Mucosa of rectum (tissue), 2 donors: ENCODE measurements at regions not wholly inside any gene's neighbourhood (a gene's known extent, or its start where the extent isn't known, plus 50 kb on each side); places are given as distances from the start of the nearest gene placed in this dataset.
"Not testable (repeated sequence)": the region's sequence is repeated elsewhere in the genome, so short reads cannot be mapped to it uniquely, and the experiment has no call there.

Experiments used
- H3K27ac ChIP-seq, 2 donors: one replicate each; pipeline ENCODE4 v1.7.0; 2013; ENCODE audit warnings: inconsistent platforms in 2 of 2, low read depth in 2 of 2, low read length in 2 of 2
- H3K27me3 ChIP-seq, 2 donors: one replicate each; pipeline ENCODE4 v1.7.0; 2013; ENCODE audit warnings: low read length in 2 of 2; ENCODE audit not compliant: control insufficient read depth in 2 of 2, insufficient read depth in 2 of 2
- H3K36me3 ChIP-seq, 2 donors: one replicate each; pipeline ENCODE4 v1.7.0; 2013; ENCODE audit warnings: low read length in 2 of 2; ENCODE audit not compliant: control insufficient read depth in 2 of 2, insufficient read depth in 2 of 2
- H3K4me1 ChIP-seq, 2 donors: one replicate each; pipeline ENCODE4 v1.7.0; 2013; ENCODE audit warnings: low read length in 2 of 2, mild to moderate bottlenecking in 1 of 2; ENCODE audit not compliant: control insufficient read depth in 2 of 2, insufficient read depth in 2 of 2
- H3K4me3 ChIP-seq, 2 donors: one replicate each; pipeline ENCODE4 v1.7.0; 2013; ENCODE audit warnings: low read length in 2 of 2
- H3K9ac ChIP-seq, 2 donors: one replicate each; pipeline ENCODE4 v1.7.0; 2013; ENCODE audit warnings: low read length in 2 of 2, low read depth in 1 of 2, mild to moderate bottlenecking in 1 of 2
- H3K9me3 ChIP-seq, 2 donors: one replicate each; pipeline ENCODE4 v1.7.0; 2013; ENCODE audit warnings: low read length in 2 of 2; ENCODE audit not compliant: control insufficient read depth in 2 of 2
- donor health status: healthy.
- donor health status: Normal muscosa, but diverticular disease.

DNA sequence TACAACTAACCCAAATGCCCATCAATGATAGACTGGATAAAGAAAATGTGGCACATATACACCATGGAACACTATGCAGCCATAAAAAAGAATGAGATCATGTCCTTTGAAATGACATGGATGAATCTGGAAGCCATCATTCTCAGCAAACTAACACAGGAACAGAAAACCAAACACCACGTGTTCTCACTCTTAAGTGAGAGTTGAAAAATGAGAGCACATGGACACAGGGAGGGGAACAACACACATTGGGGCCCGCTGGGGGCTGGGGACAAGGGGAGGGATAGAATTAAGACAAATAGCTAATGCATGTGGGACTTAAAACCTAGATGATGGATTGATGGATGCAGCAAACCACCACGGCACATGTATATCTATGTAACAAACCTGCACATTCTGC lies 764.7 kb upstream of the STXBP6 start:
- H3K4me1 ChIP-seq, H3K27me3 ChIP-seq, H3K9ac ChIP-seq, H3K27ac ChIP-seq, H3K36me3 ChIP-seq, H3K9me3 ChIP-seq, H3K4me3 ChIP-seq: not testable (repeated sequence)

DNA sequence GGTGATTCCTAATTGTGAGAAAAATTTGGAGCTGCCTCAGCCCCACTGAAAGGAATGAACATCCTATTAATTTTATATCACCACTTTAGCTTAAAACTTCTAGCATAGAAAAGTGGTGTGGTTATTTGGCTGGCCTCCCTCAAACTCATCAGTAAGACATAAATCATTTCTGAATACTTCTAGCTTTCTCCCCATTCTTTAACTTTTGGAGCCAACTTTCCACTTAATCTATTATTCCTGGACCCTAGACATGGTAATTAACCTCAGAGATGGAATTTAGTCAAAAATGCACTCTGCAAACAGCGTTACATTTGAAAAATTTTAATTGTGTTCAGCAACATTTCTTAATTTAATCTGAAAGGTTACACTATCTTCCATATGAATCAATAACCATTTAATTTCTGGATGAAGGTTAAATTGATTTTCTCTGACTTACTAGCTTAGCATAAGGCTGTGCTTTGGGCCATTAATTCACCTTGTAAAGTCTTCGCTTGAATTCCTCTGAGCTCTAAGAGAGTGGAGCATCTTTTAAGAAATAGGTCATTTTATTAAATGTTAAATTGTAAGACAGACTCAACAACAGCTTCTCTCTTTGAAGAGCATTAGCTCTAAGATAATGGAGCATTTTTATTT lies 753.6 kb upstream of the STXBP6 start:
- Histone ChIP-seq H3K9ac (no peak overlapping the region), H3K9me3 (no peaks in the 10 kb centered on the region), H3K36me3 (no peaks in the 10 kb centered on the region), H3K4me3 (no peak overlapping the region), H3K4me1 (no peaks in the 10 kb centered on the region), H3K27me3 (no peaks in the 10 kb centered on the region), H3K27ac (no peak overlapping the region)

DNA sequence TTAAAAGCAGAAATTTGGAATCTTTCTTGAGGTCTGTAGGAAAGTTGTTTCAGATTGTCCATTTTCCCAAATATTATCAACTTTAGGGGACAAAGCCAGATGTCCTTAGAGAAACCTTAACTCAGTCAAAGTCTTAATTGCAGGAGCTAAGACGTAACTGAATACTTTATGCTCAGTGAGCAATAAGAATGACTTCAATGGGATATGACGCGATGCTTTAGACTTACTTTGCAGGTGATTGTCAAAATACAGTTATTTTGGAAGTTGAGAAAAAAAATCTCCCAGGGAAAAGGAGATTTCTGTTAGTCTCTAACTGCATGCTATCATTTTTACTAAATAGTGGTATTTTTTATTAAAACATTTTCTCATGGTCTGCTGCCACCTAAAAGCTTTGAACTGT lies 750.9 kb upstream of the STXBP6 start:
- Histone ChIP-seq H3K27me3 (no peaks in the 10 kb centered on the region), H3K9ac (no peak overlapping the region), H3K4me3 (no peak overlapping the region), H3K4me1 (no peaks in the 10 kb centered on the region), H3K27ac (no peak overlapping the region), H3K9me3 (no peaks in the 10 kb centered on the region), H3K36me3 (no peaks in the 10 kb centered on the region)

DNA sequence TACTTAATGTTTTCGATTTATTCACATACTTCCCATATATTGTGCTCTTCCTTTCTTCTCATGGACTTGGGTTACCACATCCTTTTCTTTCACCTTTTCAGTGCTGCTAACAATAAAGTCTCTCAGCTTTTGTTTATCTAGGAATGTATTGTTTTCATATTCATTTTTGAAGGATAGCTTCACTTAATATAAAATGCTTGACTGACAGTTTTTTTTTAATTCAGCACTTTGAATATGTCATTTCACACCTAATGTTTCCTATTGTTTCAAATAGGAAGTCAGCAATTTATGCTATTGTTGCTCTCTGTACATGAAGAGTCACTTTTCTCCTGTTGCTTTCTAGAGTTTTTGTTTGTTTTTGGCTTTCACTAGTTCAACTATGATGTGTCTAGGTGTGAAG lies 738.3 kb upstream of the STXBP6 start:
- Histone ChIP-seq H3K27me3 (no peaks in the 10 kb centered on the region), H3K4me3 (no peak overlapping the region), H3K4me1 (no peaks in the 10 kb centered on the region), H3K36me3 (no peaks in the 10 kb centered on the region), H3K9ac (no peak overlapping the region), H3K9me3 (no peaks in the 10 kb centered on the region), H3K27ac (no peak overlapping the region)

DNA sequence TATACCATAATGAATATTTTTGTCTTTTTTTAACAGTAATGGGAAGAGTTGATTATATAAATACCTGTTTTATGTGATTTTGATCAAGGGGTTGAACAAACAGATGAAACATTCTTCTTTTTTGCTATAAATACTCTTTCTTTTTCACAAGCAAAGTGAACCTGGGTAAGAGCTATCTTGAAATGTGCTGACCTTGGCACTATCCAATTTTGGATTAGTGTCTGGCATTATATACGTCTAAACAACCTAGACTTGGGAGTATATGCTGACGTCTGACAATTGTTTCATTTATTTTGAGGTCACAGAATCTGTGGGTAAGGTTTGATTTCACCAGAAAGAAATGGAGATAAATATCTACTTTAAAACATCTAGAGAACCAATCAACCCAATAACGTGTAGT lies 716.0 kb upstream of the STXBP6 start:
- Histone ChIP-seq H3K27ac (no peak overlapping the region), H3K4me3 (no peak overlapping the region), H3K4me1 (no peaks in the 10 kb centered on the region), H3K36me3 (no peaks in the 10 kb centered on the region), H3K9me3 (no peaks in the 10 kb centered on the region), H3K27me3 (no peaks in the 10 kb centered on the region), H3K9ac (no peak overlapping the region)

DNA sequence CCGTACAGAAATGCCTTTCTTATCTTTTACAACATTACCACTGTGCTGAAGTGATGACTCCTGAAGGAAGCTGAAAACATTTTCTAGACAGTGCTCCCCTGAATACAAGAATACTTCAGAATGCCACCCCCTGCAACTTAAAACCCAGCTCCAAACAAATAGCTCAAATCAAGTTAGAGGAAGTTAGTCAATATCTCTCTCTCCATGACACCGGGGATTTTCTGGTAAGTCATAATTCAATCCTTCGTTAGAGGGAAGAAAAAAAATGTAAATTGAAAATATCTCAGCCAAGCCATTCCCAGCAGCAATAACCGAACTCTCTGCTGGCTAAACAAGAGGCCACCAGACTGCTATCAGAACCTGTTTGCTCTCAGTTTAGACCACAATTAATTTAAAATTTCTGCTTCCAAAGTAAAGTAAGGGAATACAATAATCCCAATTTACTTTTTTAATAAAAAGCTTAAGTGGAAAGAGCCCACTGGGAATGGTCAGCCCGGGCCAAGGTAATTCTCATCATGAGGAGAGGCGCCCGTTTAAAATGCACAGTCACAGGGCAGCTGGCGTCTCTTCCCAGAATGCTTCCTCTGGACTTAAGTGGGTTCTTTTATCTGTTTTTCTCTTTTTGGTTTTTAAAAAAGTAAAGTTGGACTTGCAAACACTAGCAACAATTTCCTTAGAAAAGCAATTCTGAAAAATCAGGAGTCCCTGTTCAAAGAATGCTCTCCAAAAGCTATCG lies 710.1 kb upstream of the STXBP6 start:
- Histone ChIP-seq H3K36me3 (no peaks in the 10 kb centered on the region), H3K9me3 (no peaks in the 10 kb centered on the region), H3K27me3 (no peaks in the 10 kb centered on the region), H3K27ac (no peak overlapping the region), H3K4me1 (no peaks in the 10 kb centered on the region), H3K9ac (no peak overlapping the region), H3K4me3 (no peak overlapping the region)

DNA sequence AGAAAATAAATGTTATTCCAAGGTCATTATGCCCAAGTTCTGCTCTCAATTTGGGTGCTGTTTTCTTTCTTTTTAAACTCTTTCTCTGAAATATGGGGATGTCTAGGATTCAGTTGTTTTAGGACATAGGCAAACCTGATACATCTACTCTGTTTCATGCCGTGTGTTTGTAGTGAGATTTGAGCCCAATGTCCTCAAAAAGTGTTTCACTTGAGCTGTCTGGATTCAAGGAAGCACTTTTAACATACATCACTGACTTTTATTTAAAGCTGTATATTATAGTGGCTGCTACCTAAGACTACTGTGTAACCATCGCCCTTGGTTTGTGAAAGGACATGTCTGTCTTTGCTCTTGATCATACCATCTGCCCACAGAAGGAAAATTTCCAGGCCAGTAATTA lies 709.3 kb upstream of the STXBP6 start:
- Histone ChIP-seq H3K27me3 (no peaks in the 10 kb centered on the region), H3K9me3 (no peaks in the 10 kb centered on the region), H3K27ac (no peak overlapping the region), H3K4me3 (no peak overlapping the region), H3K9ac (no peak overlapping the region), H3K36me3 (no peaks in the 10 kb centered on the region), H3K4me1 (no peaks in the 10 kb centered on the region)

DNA sequence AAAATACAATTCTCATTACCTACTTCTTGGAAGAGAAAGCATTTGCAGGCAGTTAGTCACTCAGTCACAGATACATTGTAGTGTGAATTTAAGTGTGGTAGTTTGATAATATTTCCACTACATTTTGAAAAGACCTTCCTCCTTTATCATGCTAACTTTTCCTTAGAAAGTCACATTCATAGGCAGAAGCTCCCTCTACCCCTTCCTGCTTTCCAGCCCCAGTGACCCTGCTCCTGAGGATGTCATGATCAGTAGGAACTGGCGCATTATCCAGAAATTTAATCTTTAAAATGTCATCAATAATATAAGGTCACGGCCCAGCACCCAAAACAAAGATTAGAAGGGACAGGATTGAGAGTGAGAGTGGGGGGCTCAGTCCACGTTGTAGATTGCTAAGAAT lies 707.4 kb upstream of the STXBP6 start:
- no peak overlapping the region for H3K9ac ChIP-seq
- no peak overlapping the region for H3K27ac ChIP-seq
- H3K4me1 ChIP-seq: no peaks in the 10 kb centered on the region
- H3K9me3 ChIP-seq: peaks cover 0 to 1% of the 10 kb centered on the region in 2 donors
- no peak overlapping the region for H3K4me3 ChIP-seq
- H3K36me3 ChIP-seq: no peaks in the 10 kb centered on the region
- no peaks in the 10 kb centered on the region for H3K27me3 ChIP-seq

DNA sequence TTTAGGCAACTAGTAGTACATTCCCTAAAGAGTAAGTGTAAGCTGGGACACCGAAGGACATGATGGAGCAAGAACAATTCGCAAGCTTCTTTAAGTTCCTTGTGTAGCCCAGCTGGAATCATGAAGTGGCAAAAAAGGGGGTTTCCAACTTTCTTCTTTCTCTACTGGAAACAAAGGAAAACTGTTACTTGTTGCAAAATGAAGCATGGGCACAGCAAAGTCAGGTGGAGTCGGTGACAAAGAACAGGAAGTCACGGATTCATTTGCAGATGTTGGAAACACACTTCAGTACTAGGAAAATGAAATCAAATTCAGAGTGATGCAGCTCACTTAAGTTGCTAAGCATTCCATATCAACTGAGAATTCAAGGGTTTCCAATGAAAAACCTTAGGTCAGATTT lies 706.9 kb upstream of the STXBP6 start:
- no peaks in the 10 kb centered on the region for H3K36me3 ChIP-seq
- H3K9me3 ChIP-seq: peaks cover 0 to 1% of the 10 kb centered on the region in 2 donors
- no peak overlapping the region for H3K4me3 ChIP-seq
- no peaks in the 10 kb centered on the region for H3K27me3 ChIP-seq
- H3K27ac ChIP-seq: no peak overlapping the region
- H3K4me1 ChIP-seq: no peaks in the 10 kb centered on the region
- H3K9ac ChIP-seq: no peak overlapping the region

DNA sequence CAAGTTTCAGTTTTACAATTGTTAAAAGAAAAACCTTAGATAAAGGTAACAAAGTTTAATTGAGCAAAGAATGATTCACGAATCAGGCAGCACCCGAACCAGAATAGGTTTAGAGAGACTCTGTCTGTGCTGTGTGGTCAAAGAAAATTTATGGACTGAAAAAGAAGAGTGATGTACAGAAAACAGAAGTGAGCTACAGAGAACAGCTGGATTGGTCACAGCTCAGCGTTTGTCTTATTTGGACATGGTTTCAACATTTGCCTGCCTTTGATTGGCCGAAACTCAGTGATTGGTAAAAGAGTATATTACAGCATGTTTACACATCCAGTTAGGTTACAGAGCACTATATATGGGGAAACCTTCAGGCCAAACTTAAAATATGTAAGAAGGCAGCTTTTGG lies 703.2 kb upstream of the STXBP6 start:
- H3K27ac ChIP-seq: no peak overlapping the region
- H3K9ac ChIP-seq: no peak overlapping the region
- no peaks in the 10 kb centered on the region for H3K27me3 ChIP-seq

More for the DNA sequence above, 703.2 kb upstream of the STXBP6 start:
- Histone ChIP-seq H3K9me3 (peaks cover 0 to 1% of the 10 kb centered on the region in 2 donors), H3K4me1 (no peaks in the 10 kb centered on the region), H3K4me3 (no peak overlapping the region), H3K36me3 (no peaks in the 10 kb centered on the region)
